ENCODE measurements at regions not wholly inside any gene's neighbourhood (a gene's known extent, or its start where the extent isn't known, plus 50 kb on each side); places are given as distances from the start of the nearest gene placed in this dataset.

- TF ChIP-seq GATA2 (IDR thresholded peaks at IDR 0.05; ENCODE audit: low read depth, low read length), result no peak
- TF ChIP-seq GATA3 (IDR thresholded peaks at IDR 0.05; ENCODE audit: low read depth, low read length), result no peak
Observed at GRCh38 chr15:69736161-69736560, 283.5 kb downstream of the RPLP1 start.
